GM21619 (cell line): ENCODE measurements at regions not wholly inside any gene's neighbourhood (a gene's known extent, or its start where the extent isn't known, plus 50 kb on each side); places are given as distances from the start of the nearest gene placed in this dataset.
"Not testable (repeated sequence)": the region's sequence is repeated elsewhere in the genome, so short reads cannot be mapped to it uniquely, and the experiment has no call there.

Experiments
- ATAC-seq: cut with Tn5 transposase; IDR thresholded peaks from one replicate; pipeline ENCODE4 v1.9.1; 2021; ENCODE audit not compliant: unreplicated experiment

GRCh38 chr1:30534551-30534940 lies 188.8 kb downstream of the MATN1 start:
- ATAC-seq: no peak

GRCh38 chr1:30533796-30534550 lies 189.4 kb downstream of the MATN1 start:
- ATAC-seq: no peak

- ATAC-seq: no peak
Measured at GRCh38 chr1:30533141-30533540, 190.2 kb downstream of the MATN1 start.

GRCh38 chr1:30532621-30533020 lies 190.8 kb downstream of the MATN1 start:
- no peak for ATAC-seq

- no peak for ATAC-seq
Measured at GRCh38 chr1:30527511-30528140, 195.8 kb downstream of the MATN1 start.

GRCh38 chr1:30526652-30527345 lies 196.6 kb downstream of the MATN1 start:
- ATAC-seq: no peak

- ATAC-seq: no peak
Measured at GRCh38 chr1:30525971-30526651, 197.3 kb downstream of the MATN1 start.

GRCh38 chr1:30525631-30525970 lies 197.8 kb downstream of the MATN1 start:
- no peak for ATAC-seq

- no peak for ATAC-seq
Measured at GRCh38 chr1:30524840-30525617, 198.4 kb downstream of the MATN1 start.

- ATAC-seq: not testable (repeated sequence)
Measured at GRCh38 chr1:30524025-30524555, 199.3 kb downstream of the MATN1 start.

- ATAC-seq: no peak
Measured at GRCh38 chr1:30523055-30524020, 200.0 kb downstream of the MATN1 start.

- no peak for ATAC-seq
Measured at GRCh38 chr1:30522031-30523004, 201.1 kb downstream of the MATN1 start.

- ATAC-seq: no peak
Measured at GRCh38 chr1:30521261-30521865, 202.0 kb downstream of the MATN1 start.

GRCh38 chr1:30520476-30520875 lies 202.9 kb downstream of the MATN1 start:
- no peak for ATAC-seq

- no peak for ATAC-seq
Measured at GRCh38 chr1:30519201-30519763, 204.1 kb downstream of the MATN1 start.

- no peak for ATAC-seq
Measured at GRCh38 chr1:30518696-30519095, 204.7 kb downstream of the MATN1 start.

GRCh38 chr1:30518186-30518585 lies 205.2 kb downstream of the MATN1 start:
- ATAC-seq: no peak

- ATAC-seq: not testable (repeated sequence)
Measured at GRCh38 chr1:30517666-30518065, 205.7 kb downstream of the MATN1 start.
